Liver (tissue), 8 donors: ENCODE measurements at regions not wholly inside any gene's neighbourhood (a gene's known extent, or its start where the extent isn't known, plus 50 kb on each side); places are given as distances from the start of the nearest gene placed in this dataset.

Source experiments
- DNase-seq: peaks from one replicate; pipeline ENCODE4 v3.0.0-alpha.2; 2017; ENCODE audit warnings: low spot score
- H3K27ac ChIP-seq, 2 donors: one replicate each; pipeline ENCODE4 v1.7.0; 2013; ENCODE audit warnings: inconsistent platforms in 2 of 2, low read length in 2 of 2, control low read depth in 1 of 2, low read depth in 1 of 2, mild to moderate bottlenecking in 1 of 2
- H3K27me3 ChIP-seq, 4 donors: one replicate each; pipeline versions ENCODE4 v1.6.1 to v1.7.0; 2013; ENCODE audit warnings: low read length in 3 of 4, inconsistent platforms in 1 of 4, mild to moderate bottlenecking in 1 of 4, moderate library complexity in 1 of 4; ENCODE audit not compliant: control insufficient read depth in 4 of 4, insufficient read depth in 4 of 4
- H3K36me3 ChIP-seq, 4 donors: one replicate each; pipeline versions ENCODE4 v1.6.1 to v1.7.0; 2013; ENCODE audit warnings: low read length in 3 of 4, mild to moderate bottlenecking in 3 of 4, low read depth in 1 of 4, moderate library complexity in 1 of 4; ENCODE audit not compliant: control insufficient read depth in 4 of 4, insufficient read depth in 3 of 4
- H3K4me1 ChIP-seq, 4 donors: one replicate each; pipeline versions ENCODE4 v1.6.1 to v1.7.0; 2013; ENCODE audit warnings: low read length in 3 of 4, mild to moderate bottlenecking in 3 of 4, moderate library complexity in 1 of 4; ENCODE audit not compliant: control insufficient read depth in 4 of 4, insufficient read depth in 4 of 4
- H3K4me3 ChIP-seq, 3 donors: one replicate each; pipeline versions ENCODE4 v1.6.1 to v1.7.0; 2013; ENCODE audit warnings: low read length in 3 of 3, control low read depth in 1 of 3, low read depth in 1 of 3, mild to moderate bottlenecking in 1 of 3
- H3K9ac ChIP-seq, 2 donors: one replicate each; pipeline ENCODE4 v1.7.0; 2013; ENCODE audit warnings: low read length in 2 of 2, mild to moderate bottlenecking in 2 of 2, moderate library complexity in 2 of 2, control low read depth in 1 of 2, low read depth in 1 of 2
- H3K9me3 ChIP-seq, 4 donors: one replicate each; pipeline versions ENCODE4 v1.6.1 to v1.7.0; 2013; ENCODE audit warnings: low read length in 3 of 4; ENCODE audit not compliant: control insufficient read depth in 4 of 4
- FOXA1 ChIP-seq: IDR thresholded peaks from 2 replicates; pipeline ENCODE4 v1.6.1; 2016; ENCODE audit warnings: antibody characterized with exemption
- FOXA2 ChIP-seq: IDR thresholded peaks from 2 replicates; pipeline ENCODE4 v1.6.1; 2016; ENCODE audit warnings: antibody characterized with exemption
- HNF4G ChIP-seq: IDR thresholded peaks from 2 replicates; pipeline ENCODE4 v1.6.1; 2016; ENCODE audit warnings: antibody characterized with exemption
- MAX ChIP-seq: IDR thresholded peaks from 2 replicates; pipeline ENCODE4 v1.6.1; 2016; ENCODE audit warnings: antibody characterized with exemption
- RAD21 ChIP-seq, 2 donors: IDR thresholded peaks; 2 replicates each; pipeline ENCODE4 v1.6.1; 2016; ENCODE audit warnings: antibody characterized with exemption in 2 of 2, mild to moderate bottlenecking in 2 of 2
- SP1 ChIP-seq: IDR thresholded peaks from 2 replicates; pipeline ENCODE4 v1.6.1; 2018; ENCODE audit warnings: antibody characterized with exemption, mild to moderate bottlenecking
- YY1 ChIP-seq: IDR thresholded peaks from 2 replicates; pipeline ENCODE4 v1.6.1; 2016; ENCODE audit warnings: antibody characterized with exemption, mild to moderate bottlenecking
- WGBS: extraction: QIAGEN DNeasy Blood & Tissue Kit; methylation state at CpG from one replicate; pipeline ENCODE4 v1.1.7; 2013; 5-methylcytosine and 5-hydroxymethylcytosine counted together
- TF ChIP-seq, protein P1 (sequence below): fragments of 150-350 bp; IDR thresholded peaks from 2 replicates; pipeline ENCODE4 v1.5.1; 2017; ENCODE audit warnings: improper control_type of control experiment, low read depth, low read length; ENCODE audit not compliant: missing input control
- TF ChIP-seq, protein P2 (sequence below): IDR thresholded peaks from 2 replicates; pipeline ENCODE4 v1.6.1; 2016; ENCODE audit warnings: antibody characterized with exemption
- donor health status: healthy.
- donor health status: healthy.
- donor health status: healthy.
- donor health status: healthy.
- donor health status: healthy.

- no peak for TF ChIP-seq MAX
- no peak for TF ChIP-seq SP1
Measured at GRCh38 chr11:109554951-109555350, 133.0 kb downstream of the C11orf87 start (continued).

GRCh38 chr11:109564241-109564640 lies 142.3 kb downstream of the C11orf87 start:
- Histone ChIP-seq H3K4me3 (no peak overlapping the region), H3K27me3 (no peaks in the 10 kb centered on the region), H3K27ac (no peak overlapping the region), H3K9me3 (peaks cover 0 to 6% (median 0%) of the 10 kb centered on the region in 4 donors), H3K36me3 (no peaks in the 10 kb centered on the region), H3K4me1 (no peaks in the 10 kb centered on the region), H3K9ac (no peak overlapping the region)
- no peak for TF ChIP-seq FOXA2
- WGBS = 79% methylated on average over 1 of the region's 1 CpG
- no peak for DNase-seq

- Histone ChIP-seq H3K9me3 (no peaks in the 10 kb centered on the region), H3K27me3 (peaks cover 0 to 2% (median 0%) of the 10 kb centered on the region in 4 donors), H3K9ac (no peak overlapping the region), H3K4me3 (no peak overlapping the region), H3K4me1 (no peaks in the 10 kb centered on the region), H3K36me3 (no peaks in the 10 kb centered on the region), H3K27ac (no peak overlapping the region)
- no peak for DNase-seq
- WGBS = 70% methylated on average over 6 of the region's 6 CpGs
- TF ChIP-seq YY1 (no peak), HNF4G (no peak)
- TF ChIP-seq, protein P1, sequence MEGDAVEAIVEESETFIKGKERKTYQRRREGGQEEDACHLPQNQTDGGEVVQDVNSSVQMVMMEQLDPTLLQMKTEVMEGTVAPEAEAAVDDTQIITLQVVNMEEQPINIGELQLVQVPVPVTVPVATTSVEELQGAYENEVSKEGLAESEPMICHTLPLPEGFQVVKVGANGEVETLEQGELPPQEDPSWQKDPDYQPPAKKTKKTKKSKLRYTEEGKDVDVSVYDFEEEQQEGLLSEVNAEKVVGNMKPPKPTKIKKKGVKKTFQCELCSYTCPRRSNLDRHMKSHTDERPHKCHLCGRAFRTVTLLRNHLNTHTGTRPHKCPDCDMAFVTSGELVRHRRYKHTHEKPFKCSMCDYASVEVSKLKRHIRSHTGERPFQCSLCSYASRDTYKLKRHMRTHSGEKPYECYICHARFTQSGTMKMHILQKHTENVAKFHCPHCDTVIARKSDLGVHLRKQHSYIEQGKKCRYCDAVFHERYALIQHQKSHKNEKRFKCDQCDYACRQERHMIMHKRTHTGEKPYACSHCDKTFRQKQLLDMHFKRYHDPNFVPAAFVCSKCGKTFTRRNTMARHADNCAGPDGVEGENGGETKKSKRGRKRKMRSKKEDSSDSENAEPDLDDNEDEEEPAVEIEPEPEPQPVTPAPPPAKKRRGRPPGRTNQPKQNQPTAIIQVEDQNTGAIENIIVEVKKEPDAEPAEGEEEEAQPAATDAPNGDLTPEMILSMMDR = no peak
Measured at GRCh38 chr11:109582470-109582869, 160.5 kb downstream of the C11orf87 start.

DNA sequence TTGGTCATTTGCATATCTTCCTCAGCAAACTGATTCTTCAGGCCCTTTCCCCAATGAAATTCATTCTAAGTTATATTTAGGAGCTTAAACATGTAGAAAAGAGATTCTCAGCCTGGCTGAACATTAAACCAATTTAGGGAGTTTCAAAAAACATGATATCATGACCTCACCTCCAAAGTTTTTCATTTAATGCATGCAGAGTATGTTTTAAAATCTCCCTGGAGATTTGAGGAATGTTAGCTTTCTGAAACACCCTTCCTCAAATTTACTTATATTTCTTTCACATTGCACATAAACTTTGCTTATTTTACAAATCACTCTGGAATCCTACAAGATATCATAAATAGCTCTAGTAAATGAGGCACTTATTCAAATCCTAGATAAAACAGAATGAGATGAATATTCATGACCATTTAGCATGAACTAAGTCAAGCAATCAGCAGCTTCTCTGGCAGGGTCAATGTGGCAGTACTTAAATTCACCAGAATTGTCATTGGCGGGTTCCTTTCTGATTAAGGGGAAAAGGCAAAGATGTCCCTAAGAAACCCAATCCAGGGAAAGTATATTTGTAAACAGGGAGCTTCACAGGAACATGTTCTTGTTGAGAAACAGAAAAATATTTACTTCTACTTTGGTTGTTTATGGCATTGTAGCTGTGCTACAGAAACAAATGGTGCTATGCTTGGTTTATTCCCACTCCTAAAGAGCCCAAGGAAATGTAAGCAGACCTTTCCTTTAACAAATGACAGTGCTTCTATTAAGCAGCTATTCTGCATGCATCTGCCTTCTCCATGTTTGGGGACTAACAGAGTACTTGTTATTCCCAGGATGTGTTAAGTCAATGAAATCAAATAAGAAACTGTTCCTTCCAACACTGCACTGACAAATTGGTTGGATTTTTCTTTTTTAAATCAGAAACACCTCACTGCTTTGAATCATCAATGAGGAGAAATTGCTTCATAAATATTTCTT lies 162.3 kb downstream of the C11orf87 start:
- TF ChIP-seq, protein P2, sequence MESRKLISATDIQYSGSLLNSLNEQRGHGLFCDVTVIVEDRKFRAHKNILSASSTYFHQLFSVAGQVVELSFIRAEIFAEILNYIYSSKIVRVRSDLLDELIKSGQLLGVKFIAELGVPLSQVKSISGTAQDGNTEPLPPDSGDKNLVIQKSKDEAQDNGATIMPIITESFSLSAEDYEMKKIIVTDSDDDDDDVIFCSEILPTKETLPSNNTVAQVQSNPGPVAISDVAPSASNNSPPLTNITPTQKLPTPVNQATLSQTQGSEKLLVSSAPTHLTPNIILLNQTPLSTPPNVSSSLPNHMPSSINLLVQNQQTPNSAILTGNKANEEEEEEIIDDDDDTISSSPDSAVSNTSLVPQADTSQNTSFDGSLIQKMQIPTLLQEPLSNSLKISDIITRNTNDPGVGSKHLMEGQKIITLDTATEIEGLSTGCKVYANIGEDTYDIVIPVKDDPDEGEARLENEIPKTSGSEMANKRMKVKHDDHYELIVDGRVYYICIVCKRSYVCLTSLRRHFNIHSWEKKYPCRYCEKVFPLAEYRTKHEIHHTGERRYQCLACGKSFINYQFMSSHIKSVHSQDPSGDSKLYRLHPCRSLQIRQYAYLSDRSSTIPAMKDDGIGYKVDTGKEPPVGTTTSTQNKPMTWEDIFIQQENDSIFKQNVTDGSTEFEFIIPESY = no peak
- TF ChIP-seq FOXA1 = no peak
- TF ChIP-seq YY1 = no peak
- no peak for TF ChIP-seq RAD21 (IDR thresholded peaks at IDR 0.05)
- Histone ChIP-seq H3K36me3 (no peaks in the 10 kb centered on the region), H3K27ac (no peak overlapping the region), H3K9me3 (no peaks in the 10 kb centered on the region), H3K9ac (no peak overlapping the region), H3K27me3 (peaks cover 0 to 2% (median 0%) of the 10 kb centered on the region in 4 donors), H3K4me3 (no peak overlapping the region), H3K4me1 (no peaks in the 10 kb centered on the region)
- DNase-seq = no peak
- 83% methylated on average over 1 of the region's 1 CpG for WGBS
